ENCODE measurements at regions not wholly inside any gene's neighbourhood (a gene's known extent, or its start where the extent isn't known, plus 50 kb on each side); places are given as distances from the start of the nearest gene placed in this dataset.

DNA sequence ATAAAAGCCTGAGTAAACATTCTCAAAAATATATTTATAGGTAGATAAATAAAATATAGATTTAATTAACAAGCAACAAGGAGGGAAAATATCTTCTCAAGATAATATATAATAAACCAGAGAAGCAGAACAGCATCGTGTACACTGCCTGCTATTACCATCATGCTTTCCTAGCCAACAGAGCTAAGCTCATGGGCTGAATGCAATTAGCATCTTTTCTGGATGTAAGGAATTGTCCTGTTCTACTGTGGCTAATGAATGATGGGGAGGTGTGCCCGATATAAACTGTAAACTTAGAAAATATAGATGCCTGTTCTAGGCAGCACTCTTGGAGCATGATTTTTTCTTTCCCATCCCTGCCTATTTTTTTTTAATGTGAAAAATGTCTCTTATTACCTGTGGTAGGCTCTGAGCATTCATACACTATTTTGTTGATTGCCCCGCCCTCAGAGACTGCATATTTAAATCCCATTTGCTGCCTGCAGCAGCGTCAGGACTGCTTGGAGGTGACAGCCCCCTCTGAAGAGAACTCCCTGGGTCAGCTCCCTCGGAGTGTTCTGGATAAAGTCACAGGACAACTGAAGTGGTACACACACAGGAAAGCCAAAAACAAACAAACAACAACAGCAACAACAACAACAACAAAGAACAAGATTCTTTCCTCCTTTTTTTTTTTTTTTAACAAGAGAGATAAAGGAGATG lies 312.3 kb downstream of the SATB1 start (continued):
- TF ChIP-seq, protein P1, sequence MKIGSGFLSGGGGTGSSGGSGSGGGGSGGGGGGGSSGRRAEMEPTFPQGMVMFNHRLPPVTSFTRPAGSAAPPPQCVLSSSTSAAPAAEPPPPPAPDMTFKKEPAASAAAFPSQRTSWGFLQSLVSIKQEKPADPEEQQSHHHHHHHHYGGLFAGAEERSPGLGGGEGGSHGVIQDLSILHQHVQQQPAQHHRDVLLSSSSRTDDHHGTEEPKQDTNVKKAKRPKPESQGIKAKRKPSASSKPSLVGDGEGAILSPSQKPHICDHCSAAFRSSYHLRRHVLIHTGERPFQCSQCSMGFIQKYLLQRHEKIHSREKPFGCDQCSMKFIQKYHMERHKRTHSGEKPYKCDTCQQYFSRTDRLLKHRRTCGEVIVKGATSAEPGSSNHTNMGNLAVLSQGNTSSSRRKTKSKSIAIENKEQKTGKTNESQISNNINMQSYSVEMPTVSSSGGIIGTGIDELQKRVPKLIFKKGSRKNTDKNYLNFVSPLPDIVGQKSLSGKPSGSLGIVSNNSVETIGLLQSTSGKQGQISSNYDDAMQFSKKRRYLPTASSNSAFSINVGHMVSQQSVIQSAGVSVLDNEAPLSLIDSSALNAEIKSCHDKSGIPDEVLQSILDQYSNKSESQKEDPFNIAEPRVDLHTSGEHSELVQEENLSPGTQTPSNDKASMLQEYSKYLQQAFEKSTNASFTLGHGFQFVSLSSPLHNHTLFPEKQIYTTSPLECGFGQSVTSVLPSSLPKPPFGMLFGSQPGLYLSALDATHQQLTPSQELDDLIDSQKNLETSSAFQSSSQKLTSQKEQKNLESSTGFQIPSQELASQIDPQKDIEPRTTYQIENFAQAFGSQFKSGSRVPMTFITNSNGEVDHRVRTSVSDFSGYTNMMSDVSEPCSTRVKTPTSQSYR (CRISPR knock-in tag; IDR thresholded peaks at IDR 0.05) = no peak
- TF ChIP-seq FOXK1 (CRISPR knock-in tag; IDR thresholded peaks at IDR 0.05) (no peak), MXD4 (CRISPR knock-in tag; IDR thresholded peaks at IDR 0.05; ENCODE audit: borderline replicate concordance) (no peak), SP1 (CRISPR knock-in tag; conservative IDR thresholded peaks at IDR 0.05) (no peak), ERG (CRISPR knock-in tag; IDR thresholded peaks at IDR 0.05) (no peak), TEAD1 (CRISPR knock-in tag; IDR thresholded peaks at IDR 0.05) (no peak)

GRCh38 chr3:18111796-18112232 lies 313.3 kb downstream of the SATB1 start:
- DNase-seq (ENCODE audit: low spot score) (no peak), ATAC-seq (peak; percentile 73)
- Mint-ChIP-seq H3K4me3 (no peak overlapping the region), H3K27ac (no peak overlapping the region), H3K4me1 (peaks cover 13% of the 10 kb centered on the region), H3K9me3 (peaks cover 6% of the 10 kb centered on the region; the same call in 1 of the 2 replicates), H3K27me3 (ENCODE audit: low read depth) (no peaks in the 10 kb centered on the region), H3K36me3 (peaks cover 5% of the 10 kb centered on the region)
- CTCF ChIA-PET = interaction anchor here (0.9 to 1.5 kb wide), 2 partner anchors 180 to 218 kb away, joined by 3 read pairs; no protein-coding TSS in a partner anchor
- POLR2A ChIA-PET = interaction anchor here (0.5 kb wide), 1 partner anchor 363 kb away, joined by 3 read pairs; no protein-coding TSS in a partner anchor
- TF ChIP-seq ARID4B (CRISPR knock-in tag; IDR thresholded peaks at IDR 0.05; ENCODE audit: borderline replicate concordance) (no peak), ZNF219 (CRISPR knock-in tag; IDR thresholded peaks at IDR 0.05; ENCODE audit: borderline replicate concordance) (no peak), ZBTB21 (CRISPR knock-in tag; IDR thresholded peaks at IDR 0.05; ENCODE audit: borderline replicate concordance) (no peak), TCF7 (CRISPR knock-in tag; IDR thresholded peaks at IDR 0.05; ENCODE audit: low read depth) (no peak), NFE2L1 (CRISPR knock-in tag; IDR thresholded peaks at IDR 0.05) (no peak), ERG (CRISPR knock-in tag; IDR thresholded peaks at IDR 0.05) (no peak), NFYB (CRISPR knock-in tag; conservative IDR thresholded peaks at IDR 0.05; ENCODE audit: low read depth) (no peak), ATF3 (CRISPR knock-in tag; conservative IDR thresholded peaks at IDR 0.05) (no peak), ZNF317 (CRISPR knock-in tag; IDR thresholded peaks at IDR 0.05; ENCODE audit: borderline replicate concordance, low read depth) (no peak), NR3C1 (CRISPR knock-in tag; conservative IDR thresholded peaks at IDR 0.05; ENCODE audit: low read depth) (no peak), USF1 (CRISPR knock-in tag; IDR thresholded peaks at IDR 0.05) (no peak), ZNF423 (CRISPR knock-in tag; IDR thresholded peaks at IDR 0.05) (no peak), ZNF138 (CRISPR knock-in tag; conservative IDR thresholded peaks at IDR 0.05) (no peak), AR (CRISPR knock-in tag; IDR thresholded peaks at IDR 0.05) (no peak), NFATC4 (CRISPR knock-in tag; IDR thresholded peaks at IDR 0.05) (no peak)
- TF ChIP-seq, protein P2, sequence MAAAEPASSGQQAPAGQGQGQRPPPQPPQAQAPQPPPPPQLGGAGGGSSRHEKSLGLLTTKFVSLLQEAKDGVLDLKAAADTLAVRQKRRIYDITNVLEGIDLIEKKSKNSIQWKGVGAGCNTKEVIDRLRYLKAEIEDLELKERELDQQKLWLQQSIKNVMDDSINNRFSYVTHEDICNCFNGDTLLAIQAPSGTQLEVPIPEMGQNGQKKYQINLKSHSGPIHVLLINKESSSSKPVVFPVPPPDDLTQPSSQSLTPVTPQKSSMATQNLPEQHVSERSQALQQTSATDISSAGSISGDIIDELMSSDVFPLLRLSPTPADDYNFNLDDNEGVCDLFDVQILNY (CRISPR knock-in tag; IDR thresholded peaks at IDR 0.05) = no peak

All from WTC11 (cell line).